Right atrium auricular region (tissue), 2 donors: ENCODE measurements at regions not wholly inside any gene's neighbourhood (a gene's known extent, or its start where the extent isn't known, plus 50 kb on each side); places are given as distances from the start of the nearest gene placed in this dataset.

Experiments
- DNase-seq: peaks from one replicate; pipeline ENCODE4 v3.0.0-alpha.2; 2019; ENCODE audit warnings: low spot score
- H3K27ac ChIP-seq, 2 donors: fragments of 200-600 bp; sonication (generic); 1 replicate in 1 of 2; 2 replicates in 1 of 2; pipeline ENCODE4 v1.5.1; 2016 to 2019
- H3K27me3 ChIP-seq, 2 donors: fragments of 200-600 bp; sonication (generic); one replicate each; pipeline versions ENCODE4 v1.5.1 to v1.6.0; 2017 to 2019
- H3K36me3 ChIP-seq: fragments of 200-600 bp; sonication (generic); one replicate; pipeline ENCODE4 v1.5.1; 2016
- H3K4me1 ChIP-seq, 2 donors: fragments of 200-600 bp; sonication (generic); one replicate each; pipeline versions ENCODE4 v1.5.1 to v1.6.0; 2017 to 2019
- H3K4me3 ChIP-seq, 2 donors: fragments of 200-600 bp; sonication (generic); 1 replicate in 1 of 2; 2 replicates in 1 of 2; pipeline ENCODE4 v1.5.1; 2017 to 2019; ENCODE audit warnings: mild to moderate bottlenecking in 1 of 2, moderate library complexity in 1 of 2
- H3K9me3 ChIP-seq, 2 donors: fragments of 200-600 bp; sonication (generic); one replicate each; pipeline ENCODE4 v1.5.1; 2019
- TF ChIP-seq, protein P1 (sequence below), 2 donors: fragments of 200-600 bp; sonication (generic); IDR thresholded peaks; one replicate each; pipeline ENCODE4 v1.5.1; 2019; ENCODE audit warnings: antibody characterized with exemption in 2 of 2

DNA sequence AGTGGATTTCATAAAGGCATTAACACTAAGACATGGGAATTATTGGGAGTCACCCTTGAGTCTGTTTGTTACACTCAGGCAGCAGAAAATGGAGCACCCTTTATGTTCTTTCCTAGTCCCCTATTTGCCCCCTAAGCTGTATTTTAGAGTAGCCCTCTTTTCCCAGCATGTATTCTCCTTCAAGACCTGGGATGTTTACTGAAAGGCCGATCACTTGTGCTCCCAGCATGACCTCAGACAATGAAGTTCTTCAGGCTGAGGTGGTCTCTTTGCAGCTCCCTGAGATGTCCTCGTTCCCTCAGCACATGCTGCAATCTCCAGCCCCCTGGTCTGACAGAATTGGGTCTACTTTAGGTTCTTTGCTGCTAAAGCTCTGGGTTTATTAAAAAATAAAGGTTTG, 169.7 kb downstream of the YTHDC2 start:
- H3K4me3 ChIP-seq: no peak overlapping the region
- no peaks in the 10 kb centered on the region for H3K9me3 ChIP-seq
- no peaks in the 10 kb centered on the region for H3K4me1 ChIP-seq
- no peak for DNase-seq
- H3K27me3 ChIP-seq: no peaks in the 10 kb centered on the region
- H3K36me3 ChIP-seq: no peaks in the 10 kb centered on the region
- TF ChIP-seq, protein P1, sequence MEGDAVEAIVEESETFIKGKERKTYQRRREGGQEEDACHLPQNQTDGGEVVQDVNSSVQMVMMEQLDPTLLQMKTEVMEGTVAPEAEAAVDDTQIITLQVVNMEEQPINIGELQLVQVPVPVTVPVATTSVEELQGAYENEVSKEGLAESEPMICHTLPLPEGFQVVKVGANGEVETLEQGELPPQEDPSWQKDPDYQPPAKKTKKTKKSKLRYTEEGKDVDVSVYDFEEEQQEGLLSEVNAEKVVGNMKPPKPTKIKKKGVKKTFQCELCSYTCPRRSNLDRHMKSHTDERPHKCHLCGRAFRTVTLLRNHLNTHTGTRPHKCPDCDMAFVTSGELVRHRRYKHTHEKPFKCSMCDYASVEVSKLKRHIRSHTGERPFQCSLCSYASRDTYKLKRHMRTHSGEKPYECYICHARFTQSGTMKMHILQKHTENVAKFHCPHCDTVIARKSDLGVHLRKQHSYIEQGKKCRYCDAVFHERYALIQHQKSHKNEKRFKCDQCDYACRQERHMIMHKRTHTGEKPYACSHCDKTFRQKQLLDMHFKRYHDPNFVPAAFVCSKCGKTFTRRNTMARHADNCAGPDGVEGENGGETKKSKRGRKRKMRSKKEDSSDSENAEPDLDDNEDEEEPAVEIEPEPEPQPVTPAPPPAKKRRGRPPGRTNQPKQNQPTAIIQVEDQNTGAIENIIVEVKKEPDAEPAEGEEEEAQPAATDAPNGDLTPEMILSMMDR (IDR thresholded peaks at IDR 0.05): no peak
- H3K27ac ChIP-seq: no peak overlapping the region

DNA sequence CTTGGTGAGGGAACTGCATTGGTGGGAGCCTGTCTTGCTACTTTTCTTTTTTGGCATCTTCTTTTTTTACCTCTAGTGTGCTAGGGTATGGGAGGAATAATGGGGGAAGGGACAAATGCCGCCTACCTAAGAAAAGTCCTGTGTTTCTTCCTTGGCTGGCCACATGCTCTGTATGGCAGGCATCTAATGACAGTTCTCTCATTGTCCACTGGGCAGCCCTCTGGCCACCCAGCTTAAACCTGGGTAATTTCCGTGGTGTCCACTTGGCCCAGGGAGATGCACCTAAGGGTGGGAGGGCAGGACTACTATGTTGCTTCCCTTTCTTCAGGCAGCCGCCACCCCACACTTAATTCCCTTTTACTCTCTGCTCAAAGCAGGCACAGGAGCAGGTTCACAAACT, 173.1 kb downstream of the YTHDC2 start:
- no peaks in the 10 kb centered on the region for H3K9me3 ChIP-seq
- TF ChIP-seq, protein P1 (IDR thresholded peaks at IDR 0.05): no peak
- no peak for DNase-seq

DNA sequence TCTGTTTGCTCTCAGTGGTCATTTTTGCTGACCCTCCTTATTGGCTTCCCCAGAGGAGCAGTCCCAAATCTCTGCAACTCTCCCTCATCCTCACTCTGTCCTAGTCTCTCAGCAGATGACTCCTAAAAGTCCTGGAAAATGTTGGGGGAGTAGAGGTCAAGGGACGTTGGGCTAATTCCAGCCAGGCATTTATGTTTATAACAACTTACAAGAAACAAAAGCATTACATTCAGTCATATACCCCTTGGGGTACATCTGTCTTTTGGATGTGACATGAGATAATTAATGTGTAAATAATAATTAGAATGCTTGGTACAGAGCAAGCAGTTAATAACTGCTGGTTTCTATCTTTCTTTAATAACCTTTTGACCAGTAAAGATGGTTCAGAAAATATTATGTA, 176.2 kb downstream of the YTHDC2 start:
- peaks cover 0 to 27% of the 10 kb centered on the region in 2 donors for H3K4me1 ChIP-seq
- no peaks in the 10 kb centered on the region for H3K27me3 ChIP-seq
- H3K4me3 ChIP-seq: no peak overlapping the region
- H3K36me3 ChIP-seq: no peaks in the 10 kb centered on the region
- TF ChIP-seq, protein P1 (IDR thresholded peaks at IDR 0.05): no peak
- H3K27ac ChIP-seq: no peak overlapping the region
- no peaks in the 10 kb centered on the region for H3K9me3 ChIP-seq
- DNase-seq: no peak

More for the DNA sequence above, 173.1 kb downstream of the YTHDC2 start:
- no peaks in the 10 kb centered on the region for H3K27me3 ChIP-seq
- no peaks in the 10 kb centered on the region for H3K4me1 ChIP-seq
- no peaks in the 10 kb centered on the region for H3K36me3 ChIP-seq
- H3K4me3 ChIP-seq: no peak overlapping the region
- no peak overlapping the region for H3K27ac ChIP-seq

DNA sequence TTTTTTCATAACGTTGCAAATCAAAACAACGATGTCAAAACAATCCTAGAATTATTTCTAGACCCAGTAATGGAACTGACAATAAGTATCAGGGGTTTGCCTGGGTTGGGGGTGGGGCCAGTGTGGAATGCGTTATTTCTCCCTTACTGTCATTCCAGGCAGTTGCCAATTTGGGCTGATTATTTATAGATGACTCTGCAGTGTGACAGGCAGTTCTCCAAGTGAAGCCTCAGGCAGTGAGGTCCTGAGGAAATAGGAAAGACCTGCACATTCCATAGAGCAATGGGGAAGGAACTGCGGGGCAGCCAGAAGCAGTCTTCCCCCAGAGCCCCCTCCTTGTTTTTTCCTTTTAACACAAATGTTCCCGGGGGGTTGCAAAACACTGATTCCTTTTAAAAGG, 179.0 kb downstream of the YTHDC2 start:
- DNase-seq: no peak
- Histone ChIP-seq H3K36me3 (no peaks in the 10 kb centered on the region), H3K4me3 (no peak overlapping the region), H3K4me1 (peaks cover 0 to 30% of the 10 kb centered on the region in 2 donors), H3K9me3 (no peaks in the 10 kb centered on the region), H3K27me3 (no peaks in the 10 kb centered on the region), H3K27ac (no peak overlapping the region)
- TF ChIP-seq, protein P1 (IDR thresholded peaks at IDR 0.05): no peak

DNA sequence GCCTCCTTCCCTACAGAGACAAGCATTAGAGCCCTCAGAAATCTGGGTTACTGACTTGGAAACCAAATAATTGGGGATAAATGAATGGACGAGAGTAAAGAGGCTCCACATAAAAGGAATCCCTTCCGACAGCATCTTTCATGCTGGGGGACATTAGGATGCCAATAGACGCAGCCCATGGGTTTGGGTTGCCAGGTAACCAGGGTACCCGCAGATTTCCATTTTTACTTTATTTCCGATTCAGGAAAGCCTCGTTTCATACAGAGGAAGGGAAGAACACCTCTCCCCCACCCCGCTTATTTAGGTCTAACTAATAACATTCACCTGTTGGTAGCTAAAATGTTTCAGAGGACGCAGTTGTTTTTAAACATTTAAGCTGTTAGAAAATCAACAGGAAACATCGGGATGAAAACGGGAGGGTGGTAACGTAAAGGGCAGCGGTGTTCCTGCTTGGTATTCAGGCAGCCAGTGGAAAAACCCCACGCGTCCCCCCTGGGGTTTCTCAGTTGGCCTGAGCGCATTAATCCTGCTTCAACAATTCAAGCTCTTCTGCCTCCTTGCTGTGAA, 179.5 kb downstream of the YTHDC2 start:
- no peaks in the 10 kb centered on the region for H3K9me3 ChIP-seq
- peaks cover 0 to 30% of the 10 kb centered on the region in 2 donors for H3K4me1 ChIP-seq
- no peak for DNase-seq
- TF ChIP-seq, protein P1 (IDR thresholded peaks at IDR 0.05): no peak
- H3K27ac ChIP-seq: no peak overlapping the region
- H3K36me3 ChIP-seq: no peaks in the 10 kb centered on the region
- no peaks in the 10 kb centered on the region for H3K27me3 ChIP-seq
- H3K4me3 ChIP-seq: no peak overlapping the region

DNA sequence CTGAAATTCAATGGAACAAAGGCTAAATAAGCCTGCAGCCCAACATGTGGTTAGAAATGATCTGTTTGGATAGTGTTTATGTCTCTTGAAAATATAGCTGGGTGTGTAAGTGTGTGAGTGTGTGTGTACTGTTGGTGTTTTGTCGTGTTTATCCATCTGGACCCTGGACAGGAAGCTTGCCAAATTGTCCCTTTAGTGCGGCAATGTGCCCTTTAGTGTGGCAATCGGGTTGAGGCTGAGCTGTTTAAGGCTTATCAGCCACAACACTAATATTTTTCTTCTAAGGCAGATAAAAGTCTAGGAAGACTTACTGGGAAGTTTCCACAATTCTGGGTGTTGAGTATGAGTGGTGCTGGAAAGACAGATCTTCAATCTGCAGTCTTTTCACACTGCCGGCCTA, 180.2 kb downstream of the YTHDC2 start:
- DNase-seq: no peak

More for the DNA sequence above, 180.2 kb downstream of the YTHDC2 start:
- Histone ChIP-seq H3K36me3 (no peaks in the 10 kb centered on the region), H3K4me1 (peaks cover 0 to 30% of the 10 kb centered on the region in 2 donors), H3K9me3 (no peaks in the 10 kb centered on the region), H3K4me3 (no peak overlapping the region), H3K27me3 (no peaks in the 10 kb centered on the region), H3K27ac (no peak overlapping the region)
- TF ChIP-seq, protein P1 (IDR thresholded peaks at IDR 0.05): no peak
